ENCODE measurements at regions not wholly inside any gene's neighbourhood (a gene's known extent, or its start where the extent isn't known, plus 50 kb on each side); places are given as distances from the start of the nearest gene placed in this dataset.
A peak's percentile ranks its signal among the peaks of the same experiment; 100 is the strongest.

DNA sequence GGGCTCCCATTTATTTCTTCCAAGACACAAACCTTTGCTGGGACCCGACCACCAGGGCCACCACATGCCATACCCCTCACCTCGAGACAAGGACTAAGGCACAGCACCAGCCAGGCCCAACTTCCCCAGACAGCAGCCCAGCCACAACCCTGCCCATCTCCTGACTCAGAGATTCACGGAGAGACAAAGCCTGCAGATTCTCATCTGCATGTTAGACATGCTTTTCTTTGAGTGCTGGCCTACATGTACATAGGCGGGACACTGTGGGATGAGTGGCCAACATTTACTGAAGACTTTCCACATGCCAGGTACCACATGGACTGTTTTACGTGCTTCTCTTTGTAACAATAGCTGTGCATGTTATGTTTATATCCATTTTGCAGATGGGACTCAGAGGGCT, 221.3 kb upstream of the ZMIZ1 start:
- in situ Hi-C loops (cut with HindIII; ENCODE audit: low pct_ligation_motif_present, low pct_unique_long_range_greater_than_20kb, low sequenced_read_pairs): no loop called here
- no peak for DNase-seq

- in situ Hi-C loops (cut with HindIII; ENCODE audit: low pct_ligation_motif_present, low pct_unique_long_range_greater_than_20kb, low sequenced_read_pairs): no loop called here
- DNase-seq: no peak
Measured at GRCh38 chr10:78849115-78849514, 219.7 kb upstream of the ZMIZ1 start.

DNA sequence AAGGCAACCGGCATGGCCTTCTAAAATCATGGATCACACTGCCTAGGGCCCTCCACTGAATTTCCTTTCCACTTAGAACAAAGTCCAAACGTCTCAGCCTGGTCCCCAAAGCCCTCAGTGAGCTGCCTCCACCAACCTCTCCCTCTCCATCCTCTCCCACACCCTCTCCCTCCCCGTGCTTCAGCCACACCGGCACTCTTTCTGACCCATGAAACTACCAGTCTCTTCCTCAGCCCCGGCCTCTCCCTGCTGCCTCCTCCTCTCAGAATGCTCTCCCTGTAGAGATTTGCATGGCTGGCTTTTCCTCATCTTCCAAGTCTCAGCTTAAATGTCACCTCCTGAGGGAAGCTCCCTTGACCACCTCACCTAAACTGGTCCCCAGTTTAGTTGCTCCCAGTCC, 219.0 kb upstream of the ZMIZ1 start:
- in situ Hi-C loops (cut with HindIII; ENCODE audit: low pct_ligation_motif_present, low pct_unique_long_range_greater_than_20kb, low sequenced_read_pairs): no loop called here
- DNase-seq: no peak

GRCh38 chr10:78850644-78851435, 217.9 kb upstream of the ZMIZ1 start:
- in situ Hi-C loops (cut with HindIII; ENCODE audit: low pct_ligation_motif_present, low pct_unique_long_range_greater_than_20kb, low sequenced_read_pairs): no loop called here
- DNase-seq: no peak

DNA sequence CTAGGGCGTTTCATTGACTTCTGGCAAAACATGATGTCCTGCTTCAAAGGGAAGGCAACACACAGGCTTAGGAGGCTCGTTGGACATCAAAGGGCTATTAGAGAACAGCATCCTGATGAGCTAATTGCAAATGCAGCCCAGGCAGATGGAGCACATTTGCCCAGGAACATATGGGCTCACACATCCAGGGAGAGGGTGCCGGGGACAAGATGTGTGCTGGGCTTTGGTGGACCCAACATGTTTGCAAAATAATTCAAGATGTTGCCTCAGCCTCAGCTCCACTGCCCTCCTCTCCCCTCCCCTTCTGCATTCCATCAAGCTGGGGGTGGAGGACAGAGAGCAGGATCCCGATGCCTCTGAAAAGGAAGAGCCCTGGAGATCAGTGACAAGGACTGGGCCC, 217.1 kb upstream of the ZMIZ1 start:
- in situ Hi-C loops (cut with HindIII; ENCODE audit: low pct_ligation_motif_present, low pct_unique_long_range_greater_than_20kb, low sequenced_read_pairs): no loop called here
- DNase-seq: no peak

- peak; percentile 44 for DNase-seq
- in situ Hi-C loops (cut with HindIII; ENCODE audit: low pct_ligation_motif_present, low pct_unique_long_range_greater_than_20kb, low sequenced_read_pairs): no loop called here
Measured at GRCh38 chr10:78852466-78853240, 216.1 kb upstream of the ZMIZ1 start.

DNA sequence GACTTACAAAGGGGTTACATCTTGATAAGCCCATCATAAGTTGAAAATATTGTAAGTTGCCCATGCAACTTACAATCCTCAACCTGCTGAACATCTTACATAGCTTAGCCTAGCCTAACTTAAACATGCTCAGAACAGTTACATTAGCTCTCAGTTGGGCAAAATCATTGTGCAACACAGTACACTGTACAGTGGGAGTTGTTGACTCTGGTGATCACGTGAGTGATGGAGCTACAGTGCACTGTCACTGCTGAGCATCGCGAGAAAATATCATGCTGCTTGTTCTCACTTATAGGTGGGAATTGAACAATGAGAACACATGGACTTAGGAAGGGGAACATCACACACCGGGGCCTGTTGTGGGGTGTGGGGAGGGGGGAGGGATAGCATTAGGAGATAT, 214.9 kb upstream of the ZMIZ1 start:
- DNase-seq: no peak
- in situ Hi-C loops (cut with HindIII; ENCODE audit: low pct_ligation_motif_present, low pct_unique_long_range_greater_than_20kb, low sequenced_read_pairs): no loop called here

DNA sequence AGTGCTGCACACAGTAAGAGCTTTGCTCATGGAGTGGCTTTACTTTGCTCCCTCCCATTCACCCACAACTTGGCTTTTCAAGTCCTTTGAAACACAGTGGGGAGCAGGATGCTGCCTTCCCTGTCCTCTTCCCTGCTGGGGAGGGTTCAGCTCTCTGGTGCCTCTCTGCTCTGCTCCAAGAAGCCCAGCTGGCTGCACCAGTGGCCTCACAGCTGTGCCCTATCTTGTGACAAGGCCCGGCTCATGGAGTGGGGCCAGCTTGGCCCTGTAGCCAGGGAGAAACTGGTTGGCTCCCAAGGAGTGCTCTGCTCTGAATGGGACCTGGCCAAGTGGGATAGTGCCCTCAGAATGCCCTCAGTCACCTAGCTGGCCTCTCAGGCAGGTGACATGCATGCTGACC, 212.3 kb upstream of the ZMIZ1 start:
- in situ Hi-C loops (cut with HindIII; ENCODE audit: low pct_ligation_motif_present, low pct_unique_long_range_greater_than_20kb, low sequenced_read_pairs): no loop called here
- DNase-seq: no peak

DNA sequence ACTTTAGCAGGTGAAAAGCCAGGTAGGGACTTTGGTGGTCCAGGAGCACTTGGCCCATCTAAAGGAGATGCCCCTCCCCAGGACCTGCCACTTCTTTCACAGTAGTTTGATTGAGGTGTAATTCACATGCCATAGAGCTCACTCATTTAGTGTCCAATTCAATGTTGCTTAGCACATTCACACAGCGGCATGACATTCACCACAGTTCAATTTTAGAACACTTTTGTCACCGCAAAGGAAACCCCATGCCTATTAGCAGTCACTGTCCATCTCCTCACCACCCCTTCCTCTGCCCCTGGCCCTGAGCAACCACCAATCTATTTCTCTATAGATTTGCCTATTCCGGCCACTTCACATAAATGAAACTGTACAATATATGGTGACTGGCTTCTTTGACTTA, 211.6 kb upstream of the ZMIZ1 start:
- in situ Hi-C loops (cut with HindIII; ENCODE audit: low pct_ligation_motif_present, low pct_unique_long_range_greater_than_20kb, low sequenced_read_pairs): no loop called here
- DNase-seq: no peak

- DNase-seq: no peak
- in situ Hi-C loops (cut with HindIII; ENCODE audit: low pct_ligation_motif_present, low pct_unique_long_range_greater_than_20kb, low sequenced_read_pairs): no loop called here
Measured at GRCh38 chr10:78859266-78859665, 209.5 kb upstream of the ZMIZ1 start.

GRCh38 chr10:78859769-78860168, 209.0 kb upstream of the ZMIZ1 start:
- in situ Hi-C loops (cut with HindIII; ENCODE audit: low pct_ligation_motif_present, low pct_unique_long_range_greater_than_20kb, low sequenced_read_pairs): no loop called here
- no peak for DNase-seq

- in situ Hi-C loops (cut with HindIII; ENCODE audit: low pct_ligation_motif_present, low pct_unique_long_range_greater_than_20kb, low sequenced_read_pairs): no loop called here
- DNase-seq: no peak
Measured at GRCh38 chr10:78860260-78860914, 208.4 kb upstream of the ZMIZ1 start.

GRCh38 chr10:78861529-78862327, 207.0 kb upstream of the ZMIZ1 start:
- no peak for DNase-seq
- in situ Hi-C loops (cut with HindIII; ENCODE audit: low pct_ligation_motif_present, low pct_unique_long_range_greater_than_20kb, low sequenced_read_pairs): no loop called here

DNA sequence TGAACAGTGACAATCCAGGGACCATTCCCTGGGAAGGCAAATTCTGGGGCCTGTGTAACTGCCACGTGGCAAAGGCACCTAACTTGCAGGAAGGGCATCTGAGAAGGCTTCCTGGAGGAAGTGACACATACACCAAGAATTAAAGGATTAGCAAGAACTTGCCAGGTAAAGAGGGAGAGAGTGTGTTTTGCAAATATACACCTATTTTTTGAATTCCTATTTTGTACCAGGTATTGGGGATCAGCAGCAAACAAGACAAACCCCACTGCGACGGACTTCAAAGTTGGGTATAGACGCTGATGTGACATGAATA, 206.5 kb upstream of the ZMIZ1 start:
- in situ Hi-C loops (cut with HindIII; ENCODE audit: low pct_ligation_motif_present, low pct_unique_long_range_greater_than_20kb, low sequenced_read_pairs): no loop called here

GRCh38 chr10:78863140-78863905, 205.4 kb upstream of the ZMIZ1 start:
- in situ Hi-C loops (cut with HindIII; ENCODE audit: low pct_ligation_motif_present, low pct_unique_long_range_greater_than_20kb, low sequenced_read_pairs): no loop called here
- no peak for DNase-seq

More for the DNA sequence above, 206.5 kb upstream of the ZMIZ1 start:
- no peak for DNase-seq

DNA sequence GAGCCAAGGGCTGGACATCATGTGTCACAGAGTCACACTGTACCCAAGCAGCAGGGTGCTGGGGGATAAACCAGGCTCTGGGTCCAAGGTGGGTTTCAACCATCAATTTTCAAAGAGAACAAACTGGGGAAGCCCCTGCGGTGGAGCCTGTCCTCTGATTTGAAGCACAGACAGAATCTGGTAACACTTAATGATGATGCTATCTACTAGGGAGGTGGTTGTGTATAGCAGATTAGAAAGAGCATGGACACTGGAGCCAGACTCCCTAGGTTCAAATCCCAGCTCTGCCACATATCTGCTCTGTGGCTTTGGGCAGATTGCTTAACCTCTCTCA, 204.9 kb upstream of the ZMIZ1 start:
- in situ Hi-C loops (cut with HindIII; ENCODE audit: low pct_ligation_motif_present, low pct_unique_long_range_greater_than_20kb, low sequenced_read_pairs): no loop called here
- no peak for DNase-seq

DNA sequence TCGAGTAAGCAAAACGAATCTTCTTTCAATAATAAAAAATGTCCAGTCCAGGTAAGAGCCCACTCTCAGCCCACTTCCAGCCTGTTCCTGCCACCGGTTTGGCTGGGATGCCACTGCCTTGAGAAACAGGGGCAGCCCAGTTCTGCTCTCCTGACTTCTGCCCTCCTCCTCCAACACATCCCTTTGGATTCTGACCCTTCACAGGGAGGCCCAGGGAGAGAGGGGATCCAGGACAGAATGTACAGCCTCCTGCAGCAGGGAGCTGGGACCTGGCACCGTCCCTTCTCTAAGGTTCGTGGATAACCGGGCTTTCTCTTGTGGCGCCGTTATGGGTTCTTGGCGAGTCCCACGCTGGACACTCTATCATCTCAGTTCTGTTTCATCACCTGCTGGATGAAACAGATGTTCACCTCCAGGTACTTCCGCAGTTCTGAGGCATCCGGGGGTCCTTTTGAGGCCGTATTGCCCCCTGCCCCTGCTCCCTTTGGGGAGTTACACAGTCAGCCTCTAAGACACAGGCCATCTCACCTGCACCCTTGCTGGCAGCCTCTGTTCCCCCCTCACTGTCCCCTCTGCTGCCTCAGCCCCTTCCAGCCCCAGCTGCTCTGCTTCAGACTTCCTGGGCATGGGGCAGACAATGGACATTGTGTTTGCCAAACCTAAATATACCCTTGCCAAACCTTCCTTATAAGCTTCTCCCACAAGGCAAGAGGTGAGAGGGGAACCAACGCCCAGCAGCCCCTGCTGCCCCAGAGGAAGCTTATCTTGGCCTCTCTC, 203.8 kb upstream of the ZMIZ1 start:
- no peak for DNase-seq
- in situ Hi-C loops (cut with HindIII; ENCODE audit: low pct_ligation_motif_present, low pct_unique_long_range_greater_than_20kb, low sequenced_read_pairs): no loop called here

- in situ Hi-C loops (cut with HindIII; ENCODE audit: low pct_ligation_motif_present, low pct_unique_long_range_greater_than_20kb, low sequenced_read_pairs): no loop called here
- no peak for DNase-seq
Measured at GRCh38 chr10:78865538-78865875, 203.3 kb upstream of the ZMIZ1 start.
